IMR-90 (cell line): ENCODE measurements at regions not wholly inside any gene's neighbourhood (a gene's known extent, or its start where the extent isn't known, plus 50 kb on each side); places are given as distances from the start of the nearest gene placed in this dataset.

ENCODE experiments used
- ATAC-seq: fragments of 200-7000 bp; cut with Tn5 transposase; 2 replicates; pipeline ENCODE4 v1.9.1; 2020; ENCODE audit warnings: low read depth, mild to moderate bottlenecking, moderate library complexity
- BruUV-seq: library from RNA; stranded (reverse); fragments of 400-500 nt; replicated peaks from 2 replicates; lab custom pipeline; 2021; lab: Mats Ljungman, UMichigan
- CTCF ChIA-PET: fragments of 300-600 bp; formaldehyde crosslinking; extraction: SDS; loops from one replicate; lab custom pipeline; 2021; ENCODE audit warnings: antibody characterized with exemption; lab: Yijun Ruan, JAX
- POLR2A ChIA-PET: fragments of 300-600 bp; sonication (Branson Sonifier 250); formaldehyde crosslinking; loops from one replicate; lab custom pipeline; 2022; ENCODE audit warnings: antibody characterized with exemption; ENCODE audit not compliant: unreplicated experiment; lab: Charles Lee
- DNase-seq: peaks from one replicate; pipeline ENCODE4 v3.0.0; 2013
- H2AFZ ChIP-seq: replicated peaks from 2 replicates; pipeline ENCODE3; 2013; ENCODE audit warnings: low read length, mild to moderate bottlenecking; ENCODE audit not compliant: poor library complexity
- H2AK5ac ChIP-seq: 2 replicates; pipeline ENCODE4 v1.6.1; 2013; ENCODE audit warnings: low read depth, low read length, inconsistent platforms
- H2AK9ac ChIP-seq: replicated peaks from 2 replicates; pipeline ENCODE3; 2013; ENCODE audit warnings: mild to moderate bottlenecking, low read depth, low read length, moderate library complexity; ENCODE audit not compliant: poor library complexity
- H2BK120ac ChIP-seq: 2 replicates; pipeline ENCODE4 v1.6.1; 2013; ENCODE audit warnings: low read depth, low read length, inconsistent platforms
- H2BK15ac ChIP-seq: 3 replicates; pipeline ENCODE4 v1.6.1; 2013; ENCODE audit warnings: low read depth, low read length, inconsistent platforms
- H2BK20ac ChIP-seq: 2 replicates; pipeline ENCODE4 v1.6.1; 2013; ENCODE audit warnings: low read depth, mild to moderate bottlenecking, inconsistent platforms, low read length, moderate library complexity
- H2BK5ac ChIP-seq: 2 replicates; pipeline ENCODE4 v1.6.1; 2013; ENCODE audit warnings: mild to moderate bottlenecking, low read depth, low read length, inconsistent platforms; ENCODE audit not compliant: poor library complexity, severe bottlenecking
- H3K14ac ChIP-seq: replicated peaks from 2 replicates; pipeline ENCODE4 v1.6.1; 2013; ENCODE audit warnings: low read depth, low read length, inconsistent platforms
- H3K18ac ChIP-seq: 2 replicates; pipeline ENCODE4 v1.6.1; 2013; ENCODE audit warnings: low read depth, low read length, control low read depth
- H3K23ac ChIP-seq: 2 replicates; pipeline ENCODE4 v1.6.1; 2013; ENCODE audit warnings: low read depth, low read length, inconsistent platforms
- H3K27ac ChIP-seq: 2 replicates; pipeline ENCODE4 v1.5.1; 2013; ENCODE audit warnings: mild to moderate bottlenecking, control low read depth, low read length; ENCODE audit not compliant: insufficient read depth
- H3K27me3 ChIP-seq: 2 replicates; pipeline ENCODE4 v1.6.1; 2013; ENCODE audit warnings: low read length; ENCODE audit not compliant: control insufficient read depth, insufficient read depth
- H3K36me3 ChIP-seq: 2 replicates; pipeline ENCODE4 v1.6.1; 2013; ENCODE audit warnings: low read length, mixed read lengths; ENCODE audit not compliant: control insufficient read depth, insufficient read depth
- H3K4ac ChIP-seq: 2 replicates; pipeline ENCODE4 v1.6.1; 2013; ENCODE audit warnings: low read depth, low read length, inconsistent platforms
- H3K4me1 ChIP-seq: 2 replicates; pipeline ENCODE4 v1.6.1; 2013; ENCODE audit warnings: low read length, mixed read lengths; ENCODE audit not compliant: control insufficient read depth, insufficient read depth
- H3K4me2 ChIP-seq: 2 replicates; pipeline ENCODE4 v1.6.1; 2013; ENCODE audit warnings: low read depth, mild to moderate bottlenecking, control low read depth, low read length, moderate library complexity
- H3K4me3 ChIP-seq: 2 replicates; pipeline ENCODE4 v1.5.1; 2013; ENCODE audit warnings: low read depth, mild to moderate bottlenecking, control low read depth, low read length, moderate library complexity; ENCODE audit not compliant: insufficient read depth
- H3K56ac ChIP-seq: 2 replicates; pipeline ENCODE4 v1.6.1; 2013; ENCODE audit warnings: low read length, inconsistent platforms; ENCODE audit not compliant: insufficient read depth; ENCODE audit errors: extremely low read depth
- H3K79me1 ChIP-seq, 2 experiments: 2 replicates each; pipeline ENCODE4 v1.6.1; 2013; ENCODE audit warnings: low read length in 2 of 2, inconsistent platforms in 1 of 2, low read depth in 1 of 2
- H3K9ac ChIP-seq: 2 replicates; pipeline ENCODE4 v1.6.1; 2013; ENCODE audit warnings: low read depth, low read length, control low read depth
- H3K9me1 ChIP-seq: 2 replicates; pipeline ENCODE4 v1.6.1; 2013; ENCODE audit warnings: low read length, inconsistent platforms; ENCODE audit not compliant: insufficient read depth
- H3K9me3 ChIP-seq: 2 replicates; pipeline ENCODE4 v1.6.1; 2013; ENCODE audit warnings: low read length; ENCODE audit not compliant: control insufficient read depth, insufficient read depth
- H4K20me1 ChIP-seq: 2 replicates; pipeline ENCODE4 v1.6.1; 2013; ENCODE audit warnings: low read length, inconsistent platforms; ENCODE audit not compliant: insufficient read depth
- H4K5ac ChIP-seq: 2 replicates; pipeline ENCODE4 v1.6.1; 2013; ENCODE audit warnings: mild to moderate bottlenecking, low read depth, low read length, control low read depth
- H4K8ac ChIP-seq, 2 experiments: 2 replicates each; pipeline ENCODE4 v1.6.1; 2013; ENCODE audit warnings: low read depth in 2 of 2, low read length in 2 of 2, control low read depth in 1 of 2, inconsistent platforms in 1 of 2
- H4K91ac ChIP-seq: 2 replicates; pipeline ENCODE4 v1.6.1; 2013; ENCODE audit warnings: low read depth, low read length, inconsistent platforms; ENCODE audit not compliant: insufficient read depth
- CEBPB ChIP-seq: IDR thresholded peaks from 2 replicates; pipeline ENCODE4 v1.6.1; 2012; ENCODE audit warnings: low read depth, low read length, improper control_type of control experiment
- FOS ChIP-seq: fragments of 150-350 bp; IDR thresholded peaks from 2 replicates; pipeline ENCODE4 v1.6.1; 2016; ENCODE audit warnings: low read depth, low read length
- RFX5 ChIP-seq: IDR thresholded peaks from 2 replicates; pipeline ENCODE4 v1.8.0; 2012; ENCODE audit warnings: low read depth, mild to moderate bottlenecking, low read length, moderate library complexity
- USF2 ChIP-seq: fragments of 150-350 bp; IDR thresholded peaks from 2 replicates; pipeline ENCODE4 v1.6.1; 2017; ENCODE audit warnings: mild to moderate bottlenecking, antibody characterized with exemption, low read length, low read depth
- WGBS, 2 experiments: methylation state at CpG; one replicate each; pipeline versions ENCODE4 v1.1.5 to v1.1.7; 2013; ENCODE audit warnings: missing lambda C conversion rate in 2 of 2; ENCODE audit not compliant: insufficient read length in 1 of 2; ENCODE audit errors: extremely low coverage in 2 of 2; 5-methylcytosine and 5-hydroxymethylcytosine counted together
- dilution Hi-C: fragments of 300-500 bp; cut with HindIII; formaldehyde crosslinking; loops from one replicate; pipeline ENCODE4 v1.14.3; 2018; ENCODE audit warnings: low sequenced_read_pairs; ENCODE audit not compliant: unreplicated experiment
- in situ Hi-C: fragments of 300-500 bp; cut with MboI; formaldehyde crosslinking; loops from 3 replicates; pipeline ENCODE4 v1.14.3; 2019; ENCODE audit warnings: low sequenced_read_pairs, inconsistent platforms, mixed read lengths
- intact Hi-C: fragments of 100-400 bp; cut with micrococcal nuclease; formaldehyde crosslinking; loops from 2 replicates; pipeline ENCODE4 v1.10.0; 2022

- Histone ChIP-seq H3K4ac (no peak overlapping the region), H3K9me1 (no peaks in the 10 kb centered on the region), H3K9ac (no peak overlapping the region), H2AFZ (no peak overlapping the region), H2BK15ac (no peak overlapping the region), H3K9me3 (peaks cover 5% of the 10 kb centered on the region; the same call in 1 of the 2 replicates), H3K23ac (no peak overlapping the region), H4K20me1 (no peaks in the 10 kb centered on the region), H2BK120ac (no peak overlapping the region), H3K4me2 (no peak overlapping the region), H3K36me3 (no peaks in the 10 kb centered on the region), H3K4me3 (no peak overlapping the region), H3K56ac (no peak overlapping the region), H2BK20ac (no peak overlapping the region), H4K5ac (no peak overlapping the region), H2AK9ac (no peak overlapping the region), H3K18ac (no peak overlapping the region), H3K14ac (no peak overlapping the region), H2BK5ac (no peak overlapping the region), H2AK5ac (no peak overlapping the region), H3K27me3 (no peaks in the 10 kb centered on the region), H4K91ac (no peak overlapping the region), H3K4me1 (no peaks in the 10 kb centered on the region), H3K27ac (no peak overlapping the region), H4K8ac (no peak overlapping the region), H3K79me1 (no peaks in the 10 kb centered on the region)
- ATAC-seq: no peak
- POLR2A ChIA-PET: no interaction called here
- no TSS peak for BruUV-seq
- intact Hi-C loops (no loop called here), in situ Hi-C loops (no loop called here), dilution Hi-C loops (no loop called here)
- WGBS, 2 experiments: 75% methylated on average over 2 of the region's 7 CpGs; no CpG with 5 or more reads in 1 of the 2 experiments
- DNase-seq: no peak
- no peak for TF ChIP-seq RFX5
- no peak for TF ChIP-seq FOS
- TF ChIP-seq CEBPB: no peak
- TF ChIP-seq USF2: no peak
- CTCF ChIA-PET: no interaction called here
Measured at GRCh38 chr20:22508426-22508825, 75.9 kb downstream of the FOXA2 start.
